Chondrocyte (in vitro differentiated cells): ENCODE measurements at regions not wholly inside any gene's neighbourhood (a gene's known extent, or its start where the extent isn't known, plus 50 kb on each side); places are given as distances from the start of the nearest gene placed in this dataset.
"Not testable (repeated sequence)": the region's sequence is repeated elsewhere in the genome, so short reads cannot be mapped to it uniquely, and the experiment has no call there.

Experiments
- DNase-seq: peaks from one replicate; pipeline ENCODE4 v3.0.0; 2021; ENCODE audit warnings: mixed read lengths, low spot score
- H3K27ac Mint-ChIP-seq: one replicate; pipeline ENCODE4 v1.8.0; 2021; ENCODE audit warnings: mild to moderate bottlenecking, moderate library complexity, mixed read lengths; ENCODE audit not compliant: unreplicated experiment
- H3K27me3 Mint-ChIP-seq: 2 replicates; pipeline ENCODE4 v1.8.0; 2021; ENCODE audit warnings: low read depth, mixed read lengths
- H3K36me3 Mint-ChIP-seq: 2 replicates; pipeline ENCODE4 v1.8.0; 2021; ENCODE audit warnings: low read depth, mixed read lengths
- H3K4me1 Mint-ChIP-seq: 2 replicates; pipeline ENCODE4 v1.8.0; 2021; ENCODE audit warnings: low read depth, mild to moderate bottlenecking, mixed read lengths
- H3K4me3 Mint-ChIP-seq: one replicate; pipeline ENCODE4 v1.8.0; 2021; ENCODE audit warnings: mild to moderate bottlenecking, moderate library complexity, mixed read lengths; ENCODE audit not compliant: unreplicated experiment
- H3K9me3 Mint-ChIP-seq: 2 replicates; pipeline ENCODE4 v1.8.0; 2021; ENCODE audit warnings: low read depth, mixed read lengths
- TF ChIP-seq, protein P1 (sequence below): fragments of 200-600 bp; sonication (generic); IDR thresholded peaks from 2 replicates; pipeline ENCODE4 v1.5.0; 2021; ENCODE audit warnings: antibody characterized with exemption, mild to moderate bottlenecking, moderate library complexity

DNA sequence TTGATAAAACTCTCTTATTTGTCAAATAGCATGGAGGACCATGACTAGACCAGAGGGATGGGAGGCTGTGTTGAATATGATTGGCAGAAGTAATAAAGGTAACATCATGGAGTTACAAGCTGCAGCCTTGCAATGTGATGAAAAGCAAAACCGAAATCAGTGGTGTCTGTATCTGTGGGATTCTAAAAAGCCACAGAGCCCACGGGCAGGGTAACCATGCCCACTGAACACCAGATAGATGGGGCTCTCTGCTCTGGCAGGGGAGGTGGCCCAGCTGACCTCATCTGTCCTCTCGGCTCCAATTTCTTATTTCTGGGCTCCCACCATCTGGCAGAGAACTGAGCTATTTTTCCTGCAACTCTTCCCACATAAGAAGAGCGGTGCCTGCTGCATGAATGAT lies 1072.2 kb downstream of the GATA3 start:
- H3K4me1 Mint-ChIP-seq: no peaks in the 10 kb centered on the region
- DNase-seq: no peak
- H3K9me3 Mint-ChIP-seq: peaks cover 2% of the 10 kb centered on the region
- H3K27me3 Mint-ChIP-seq: peaks cover 3% of the 10 kb centered on the region
- H3K36me3 Mint-ChIP-seq: no peaks in the 10 kb centered on the region
- H3K4me3 Mint-ChIP-seq: no peak overlapping the region
- TF ChIP-seq, protein P1, sequence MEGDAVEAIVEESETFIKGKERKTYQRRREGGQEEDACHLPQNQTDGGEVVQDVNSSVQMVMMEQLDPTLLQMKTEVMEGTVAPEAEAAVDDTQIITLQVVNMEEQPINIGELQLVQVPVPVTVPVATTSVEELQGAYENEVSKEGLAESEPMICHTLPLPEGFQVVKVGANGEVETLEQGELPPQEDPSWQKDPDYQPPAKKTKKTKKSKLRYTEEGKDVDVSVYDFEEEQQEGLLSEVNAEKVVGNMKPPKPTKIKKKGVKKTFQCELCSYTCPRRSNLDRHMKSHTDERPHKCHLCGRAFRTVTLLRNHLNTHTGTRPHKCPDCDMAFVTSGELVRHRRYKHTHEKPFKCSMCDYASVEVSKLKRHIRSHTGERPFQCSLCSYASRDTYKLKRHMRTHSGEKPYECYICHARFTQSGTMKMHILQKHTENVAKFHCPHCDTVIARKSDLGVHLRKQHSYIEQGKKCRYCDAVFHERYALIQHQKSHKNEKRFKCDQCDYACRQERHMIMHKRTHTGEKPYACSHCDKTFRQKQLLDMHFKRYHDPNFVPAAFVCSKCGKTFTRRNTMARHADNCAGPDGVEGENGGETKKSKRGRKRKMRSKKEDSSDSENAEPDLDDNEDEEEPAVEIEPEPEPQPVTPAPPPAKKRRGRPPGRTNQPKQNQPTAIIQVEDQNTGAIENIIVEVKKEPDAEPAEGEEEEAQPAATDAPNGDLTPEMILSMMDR: no peak
- no peak overlapping the region for H3K27ac Mint-ChIP-seq

DNA sequence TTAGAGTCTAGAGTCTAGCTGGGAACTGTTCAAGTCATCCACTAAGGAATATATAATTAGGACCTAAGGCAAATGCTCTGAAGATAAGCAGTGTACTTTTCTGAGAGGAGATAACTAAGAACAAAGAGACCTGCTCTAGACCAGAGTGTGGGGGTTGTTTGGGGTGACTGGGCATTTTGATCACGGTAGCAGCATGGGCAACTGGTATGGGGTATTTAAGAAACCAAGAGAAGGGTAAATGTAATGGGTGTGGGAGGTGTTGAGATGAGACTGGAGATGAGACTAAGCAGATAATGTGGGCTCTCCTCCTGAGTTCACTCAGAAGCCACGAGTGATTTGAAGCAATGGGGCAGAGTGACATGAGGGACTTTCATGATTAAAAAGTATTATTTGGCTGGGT lies 1082.9 kb downstream of the GATA3 start:
- no peaks in the 10 kb centered on the region for H3K36me3 Mint-ChIP-seq
- TF ChIP-seq, protein P1: no peak
- no peak overlapping the region for H3K27ac Mint-ChIP-seq
- no peak overlapping the region for H3K4me3 Mint-ChIP-seq
- H3K4me1 Mint-ChIP-seq: no peaks in the 10 kb centered on the region
- peaks cover 2% of the 10 kb centered on the region for H3K27me3 Mint-ChIP-seq
- DNase-seq: no peak
- H3K9me3 Mint-ChIP-seq: no peaks in the 10 kb centered on the region

- DNase-seq, H3K4me1 Mint-ChIP-seq, H3K4me3 Mint-ChIP-seq, H3K9me3 Mint-ChIP-seq, H3K27ac Mint-ChIP-seq, H3K27me3 Mint-ChIP-seq, H3K36me3 Mint-ChIP-seq: not testable (repeated sequence)
Observed at GRCh38 chr10:9138829-9139228, 1084.3 kb downstream of the GATA3 start.

DNA sequence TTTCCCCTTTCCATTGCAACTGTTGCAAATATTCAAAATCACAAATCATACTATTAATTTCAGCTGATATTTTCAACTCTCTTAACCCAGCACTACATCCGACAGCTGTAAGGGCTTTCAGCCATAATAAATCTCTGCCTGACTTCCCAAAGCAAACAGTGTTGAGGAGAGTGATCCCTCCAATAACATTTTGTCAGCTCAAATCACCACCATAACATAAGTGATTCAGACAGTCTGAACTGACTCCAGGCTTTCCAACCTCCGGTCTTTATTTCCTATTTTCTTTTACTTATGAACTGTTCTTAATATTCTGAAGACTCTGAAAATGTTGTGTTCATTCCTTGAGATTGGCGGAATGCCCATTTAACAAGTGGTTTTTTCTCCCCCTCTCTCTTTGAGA lies 1085.9 kb downstream of the GATA3 start:
- H3K27me3 Mint-ChIP-seq: peaks cover 2% of the 10 kb centered on the region
- no peaks in the 10 kb centered on the region for H3K4me1 Mint-ChIP-seq
- TF ChIP-seq, protein P1: no peak
- no peaks in the 10 kb centered on the region for H3K36me3 Mint-ChIP-seq
- DNase-seq: no peak
- no peak overlapping the region for H3K27ac Mint-ChIP-seq
- H3K4me3 Mint-ChIP-seq: no peak overlapping the region
- no peaks in the 10 kb centered on the region for H3K9me3 Mint-ChIP-seq

DNA sequence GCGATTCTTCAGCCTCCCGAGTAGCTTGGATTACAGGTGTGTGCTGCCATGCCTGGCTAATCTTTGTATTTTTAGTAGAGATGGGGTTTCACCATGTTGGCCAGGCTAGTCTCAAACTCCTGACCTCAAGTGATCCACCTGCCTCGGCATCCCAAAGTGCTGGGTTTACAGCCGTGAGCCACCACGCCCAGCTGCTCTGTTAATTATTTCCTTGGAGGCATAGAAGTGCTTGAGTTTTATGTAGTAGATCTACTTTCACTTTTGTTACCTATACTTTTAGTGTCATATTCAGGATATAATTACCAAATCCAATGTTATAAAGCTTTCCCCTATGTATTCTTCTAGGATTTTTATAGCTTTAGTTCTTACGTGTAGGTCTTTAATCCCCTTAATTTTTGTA lies 1093.0 kb downstream of the GATA3 start:
- no peaks in the 10 kb centered on the region for H3K27me3 Mint-ChIP-seq
- H3K4me1 Mint-ChIP-seq: no peaks in the 10 kb centered on the region
- no peaks in the 10 kb centered on the region for H3K36me3 Mint-ChIP-seq
- H3K4me3 Mint-ChIP-seq: no peak overlapping the region
- no peak for DNase-seq
- no peak overlapping the region for H3K27ac Mint-ChIP-seq
- TF ChIP-seq, protein P1: no peak
- H3K9me3 Mint-ChIP-seq: peaks cover 7% of the 10 kb centered on the region

GRCh38 chr10:9149134-9149533 lies 1094.6 kb downstream of the GATA3 start:
- Mint-ChIP-seq H3K9me3 (peaks cover 7% of the 10 kb centered on the region), H3K27ac (no peak overlapping the region), H3K4me1 (no peaks in the 10 kb centered on the region), H3K4me3 (no peak overlapping the region), H3K27me3 (no peaks in the 10 kb centered on the region), H3K36me3 (no peaks in the 10 kb centered on the region)
- no peak for DNase-seq
- TF ChIP-seq, protein P1: no peak

DNA sequence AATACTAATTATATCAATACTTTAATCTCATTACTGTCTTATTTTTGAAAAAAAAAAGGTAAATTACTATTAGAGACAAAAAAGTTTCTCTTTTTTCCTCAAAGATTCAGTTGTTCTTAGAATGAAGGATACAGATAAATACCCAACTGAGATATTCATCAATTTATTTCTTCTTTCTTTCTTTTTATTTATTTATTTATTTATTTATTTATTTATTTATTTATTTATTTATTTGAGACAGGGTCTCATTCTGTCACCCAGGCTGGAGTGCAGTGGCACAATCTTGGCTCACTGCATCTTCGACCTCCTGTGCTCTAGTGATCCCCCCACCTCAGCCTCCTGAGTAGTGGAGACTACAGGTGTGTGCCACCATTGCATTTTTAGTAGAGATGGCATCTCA lies 1098.6 kb downstream of the GATA3 start:
- not testable (repeated sequence) for H3K9me3 Mint-ChIP-seq, H3K36me3 Mint-ChIP-seq, DNase-seq, H3K4me1 Mint-ChIP-seq, H3K4me3 Mint-ChIP-seq, H3K27me3 Mint-ChIP-seq, H3K27ac Mint-ChIP-seq
